ACHN (cell line): ENCODE measurements at regions not wholly inside any gene's neighbourhood (a gene's known extent, or its start where the extent isn't known, plus 50 kb on each side); places are given as distances from the start of the nearest gene placed in this dataset.
"Not testable (repeated sequence)": the region's sequence is repeated elsewhere in the genome, so short reads cannot be mapped to it uniquely, and the experiment has no call there.

Experiments used
- DNase-seq: peaks from one replicate; pipeline ENCODE4 v3.0.0-alpha.2; 2015
- in situ Hi-C: cut with HindIII; loops from 2 replicates; pipeline ENCODE4 v1.10.0; 2017; ENCODE audit warnings: low sequenced_read_pairs, low pct_ligation_motif_present, low pct_unique_long_range_greater_than_20kb

GRCh38 chr15:62348623-62349022 is 183.5 kb upstream of the C2CD4B start:
- DNase-seq: no peak
- in situ Hi-C loops: no loop called here

DNA sequence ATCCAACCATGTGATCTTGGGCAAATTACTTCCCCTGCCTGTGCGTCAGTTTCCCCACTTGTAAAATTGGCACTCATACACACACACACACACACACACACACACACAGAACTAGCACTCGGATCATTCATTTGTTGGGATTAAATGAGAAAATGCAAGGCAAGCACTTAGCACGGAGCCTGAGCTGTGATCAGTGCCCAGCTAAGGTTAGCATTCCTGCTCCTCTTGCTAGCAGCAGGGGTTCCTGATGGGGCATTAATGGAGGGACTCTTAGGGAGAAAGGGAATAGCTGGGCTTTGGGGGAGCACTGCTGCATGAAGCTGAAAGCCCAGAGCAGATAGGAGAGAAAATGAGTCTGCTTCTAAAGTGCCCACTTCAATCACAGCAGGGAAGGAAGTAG is 187.7 kb upstream of the C2CD4B start:
- no peak for DNase-seq
- in situ Hi-C loops: no loop called here

DNA sequence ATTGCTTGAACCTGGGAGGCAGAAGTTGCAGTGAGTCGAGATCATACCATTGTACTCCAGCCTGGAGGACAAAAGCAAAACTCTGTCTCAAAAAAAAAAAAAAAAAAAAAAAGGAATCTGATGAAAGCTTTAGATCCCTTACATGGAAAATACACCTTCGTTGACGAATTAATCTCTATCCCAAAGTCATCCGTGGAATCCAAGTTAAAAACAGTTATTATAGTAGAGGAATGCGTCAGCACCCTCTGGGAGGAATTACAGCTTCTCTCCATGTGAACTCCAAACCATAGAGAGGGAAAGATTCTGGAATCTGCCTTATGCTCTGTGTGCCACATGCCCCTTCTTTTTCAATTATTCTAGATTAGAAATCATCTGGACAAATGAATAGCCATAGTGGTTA is 192.3 kb upstream of the C2CD4B start:
- DNase-seq: no peak
- in situ Hi-C loops: no loop called here

GRCh38 chr15:62359416-62359815 is 194.3 kb upstream of the C2CD4B start:
- in situ Hi-C loops: no loop called here
- DNase-seq: no peak

DNA sequence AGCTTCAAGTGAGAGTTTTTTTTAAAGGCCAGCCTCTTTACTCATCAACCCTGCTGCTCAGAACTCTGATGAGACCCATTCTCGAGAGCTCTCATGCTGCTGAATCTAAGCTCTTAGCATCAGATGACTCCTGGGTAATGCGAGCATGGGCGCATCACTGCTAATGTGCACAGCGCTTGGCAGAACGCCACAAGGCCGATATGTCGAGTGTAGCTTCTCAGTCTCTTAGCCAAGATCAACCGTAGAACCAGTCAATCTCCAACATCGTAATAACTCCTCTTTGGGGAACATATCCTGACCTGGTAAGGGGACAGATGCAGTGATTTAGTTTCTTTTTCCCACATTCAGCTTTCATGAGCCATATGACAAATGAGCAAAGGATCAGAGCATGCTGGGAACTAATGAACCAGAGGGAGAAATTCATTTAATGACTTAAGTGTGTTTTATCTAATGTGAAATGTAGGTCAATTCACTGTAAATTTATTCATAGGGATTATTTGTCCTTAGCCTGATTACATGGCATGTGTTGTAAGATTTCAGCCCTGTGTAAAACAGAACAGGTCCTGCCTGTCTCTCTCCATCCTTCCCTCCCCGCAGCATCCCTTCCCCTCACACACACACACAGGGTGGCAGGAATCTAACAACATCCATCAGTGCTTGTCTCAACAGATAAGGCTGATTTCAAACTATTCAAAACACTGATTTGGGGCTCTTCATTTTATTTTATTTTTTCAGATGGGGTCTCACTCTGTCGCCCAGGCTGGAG is 195.4 kb upstream of the C2CD4B start:
- DNase-seq: no peak
- in situ Hi-C loops: no loop called here

GRCh38 chr15:62362144-62362543 is 197.1 kb upstream of the C2CD4B start:
- in situ Hi-C loops: no loop called here
- DNase-seq: no peak

GRCh38 chr15:62362608-62363007 is 197.5 kb upstream of the C2CD4B start:
- in situ Hi-C loops: no loop called here
- DNase-seq: no peak

- no peak for DNase-seq
- in situ Hi-C loops: no loop called here
Measured at GRCh38 chr15:62363913-62364312, 198.8 kb upstream of the C2CD4B start.

DNA sequence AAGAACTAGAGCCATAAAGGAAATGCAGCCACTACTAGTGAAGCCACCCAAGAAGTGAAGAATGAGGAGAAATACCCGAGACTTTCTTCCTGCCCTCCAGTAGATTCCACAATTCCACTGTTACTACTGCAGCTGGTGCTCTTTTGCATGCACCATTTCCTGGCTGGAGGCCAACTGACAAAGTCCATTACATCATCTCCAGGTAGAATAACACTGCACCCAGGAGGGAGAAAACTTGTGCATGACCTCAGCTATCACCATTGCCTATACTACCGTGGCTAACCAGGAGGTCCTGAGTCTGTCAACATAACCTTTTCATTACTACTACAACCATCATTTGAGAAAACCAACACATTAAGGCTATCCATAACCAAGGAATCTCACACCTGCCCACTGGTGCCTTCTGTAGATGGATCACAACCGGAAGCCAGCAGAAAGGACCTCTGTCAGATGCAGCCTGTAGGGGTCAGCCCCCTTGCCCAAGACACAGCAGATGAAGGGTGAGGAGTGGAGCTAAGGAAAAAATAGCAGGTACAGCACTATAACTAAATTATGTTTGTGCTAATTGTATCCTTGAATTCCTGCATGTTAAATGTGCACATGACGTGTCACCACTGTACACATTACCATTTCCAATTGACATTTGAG is 200.8 kb upstream of the C2CD4B start:
- in situ Hi-C loops: no loop called here
- no peak for DNase-seq

GRCh38 chr15:62369454-62369853 is 204.4 kb upstream of the C2CD4B start:
- in situ Hi-C loops: no loop called here
- DNase-seq: no peak

- DNase-seq, in situ Hi-C loops: not testable (repeated sequence)
Measured at GRCh38 chr15:62371683-62372082, 206.6 kb upstream of the C2CD4B start.

DNA sequence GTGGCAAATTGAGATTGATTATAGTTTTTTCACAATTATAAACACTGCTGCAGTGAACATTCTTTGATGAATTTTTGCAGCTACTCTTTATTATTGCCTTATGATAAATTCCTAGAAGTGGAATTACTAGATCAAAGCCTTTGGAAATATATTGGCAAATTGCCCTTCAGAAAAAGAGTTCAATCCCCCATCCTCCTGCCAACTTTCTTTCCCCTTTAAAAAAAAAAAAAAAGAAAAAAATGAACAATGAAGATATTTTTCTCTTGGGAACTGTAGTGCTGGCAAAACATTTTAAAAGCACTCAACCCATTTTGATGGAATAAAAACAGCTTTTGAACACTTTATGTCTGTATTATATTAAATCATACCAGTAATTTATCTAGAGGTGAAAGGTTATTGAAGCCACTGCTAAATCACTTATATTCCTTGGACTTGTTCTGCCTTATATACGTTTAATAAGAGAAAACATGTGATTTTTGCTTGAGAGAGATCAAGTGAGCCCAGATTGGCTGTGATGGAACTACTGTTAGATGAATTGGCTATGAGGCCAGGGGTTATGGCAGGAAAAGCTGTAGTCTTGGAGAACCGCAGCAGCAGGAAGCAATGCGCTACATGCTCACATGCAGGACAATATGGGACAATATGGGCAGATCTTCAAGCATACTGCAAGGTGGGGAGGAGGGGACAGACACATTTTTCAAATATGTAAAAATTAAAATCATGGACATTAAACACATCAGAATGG is 212.8 kb upstream of the C2CD4B start:
- in situ Hi-C loops: no loop called here
- DNase-seq: no peak

DNA sequence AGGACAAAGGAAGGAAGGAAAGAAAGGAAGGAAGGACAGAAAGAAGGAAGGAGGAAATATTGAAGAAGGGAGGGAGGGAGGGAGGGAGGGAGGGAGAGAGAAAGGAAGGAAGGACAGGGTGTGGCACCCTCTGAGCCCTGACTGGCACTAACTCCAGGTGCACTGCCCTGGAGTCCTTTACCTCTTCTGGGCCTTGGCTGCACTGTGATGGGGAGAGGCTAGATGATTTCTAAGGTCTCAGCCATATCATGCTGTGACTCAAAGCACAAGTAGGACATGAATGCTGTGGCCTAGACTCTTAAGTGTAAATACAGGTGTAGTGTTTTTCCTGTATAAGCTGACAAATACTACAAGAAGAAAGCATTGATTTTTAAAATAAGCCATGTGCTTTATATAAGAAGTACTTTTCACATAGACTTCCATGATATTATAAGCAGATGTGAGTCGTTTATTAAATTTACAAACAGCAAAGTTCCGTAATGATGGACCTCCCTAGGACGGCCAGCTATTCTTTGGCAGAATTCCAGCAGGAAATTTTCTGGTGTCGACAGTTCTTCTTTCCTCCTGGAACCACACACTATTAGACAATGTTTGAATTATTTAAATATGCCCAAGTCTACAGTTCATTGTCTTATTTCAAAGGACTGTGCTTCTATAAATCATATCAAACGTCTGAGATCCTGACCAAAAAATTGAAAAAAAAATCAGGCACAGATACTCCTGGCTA is 213.8 kb upstream of the C2CD4B start:
- in situ Hi-C loops: no loop called here
- no peak for DNase-seq

- DNase-seq: no peak
- in situ Hi-C loops: no loop called here
Measured at GRCh38 chr15:62380011-62380410, 214.9 kb upstream of the C2CD4B start.

DNA sequence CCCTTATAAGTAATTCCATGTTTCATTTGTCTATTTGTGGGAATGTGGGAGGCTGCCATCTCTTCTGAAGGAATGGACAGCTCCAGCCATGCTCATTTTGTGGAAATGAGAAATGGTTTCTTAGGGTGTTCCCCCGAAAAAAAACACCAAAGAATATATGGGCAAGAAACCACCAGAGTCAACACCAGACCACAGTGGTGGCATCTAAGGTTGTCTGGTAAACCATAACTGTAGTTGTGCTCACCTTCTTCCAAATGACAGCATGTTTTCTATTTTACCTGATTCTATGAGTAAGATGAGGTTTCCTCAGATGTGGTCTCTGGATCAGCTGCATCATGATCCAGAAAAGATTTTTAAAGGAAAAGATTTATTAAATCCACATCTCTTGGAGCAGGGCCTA is 217.0 kb upstream of the C2CD4B start:
- in situ Hi-C loops: no loop called here
- no peak for DNase-seq

GRCh38 chr15:62389885-62390790 is 225.1 kb upstream of the C2CD4B start, which contains the start of gene TLN2:
TSS of gene TLN2 (plus strand) at chr15:62390550.
- in situ Hi-C loops: no loop called here
- DNase-seq: peak; percentile 78

- peak; percentile 34 for DNase-seq
- in situ Hi-C loops: no loop called here
Measured at GRCh38 chr15:62390791-62391640, 225.9 kb upstream of the C2CD4B start.
